Breast epithelium (tissue), 3 donors: ENCODE measurements at regions not wholly inside any gene's neighbourhood (a gene's known extent, or its start where the extent isn't known, plus 50 kb on each side); places are given as distances from the start of the nearest gene placed in this dataset.
"Not testable (repeated sequence)": the region's sequence is repeated elsewhere in the genome, so short reads cannot be mapped to it uniquely, and the experiment has no call there.

ENCODE experiments used
- POLR2AphosphoS5 ChIP-seq, 3 donors: sonication (generic); formaldehyde crosslinking; IDR thresholded peaks; one replicate each; pipeline ENCODE4 v1.6.1; 2017; ENCODE audit warnings: antibody characterized with exemption in 3 of 3
- TF ChIP-seq, protein P1 (sequence below), 3 donors: fragments of 450-650 bp; IDR thresholded peaks; one replicate each; pipeline ENCODE4 v1.5.1; 2016 to 2017; ENCODE audit warnings: antibody characterized with exemption in 3 of 3, mild to moderate bottlenecking in 3 of 3, moderate library complexity in 3 of 3

DNA sequence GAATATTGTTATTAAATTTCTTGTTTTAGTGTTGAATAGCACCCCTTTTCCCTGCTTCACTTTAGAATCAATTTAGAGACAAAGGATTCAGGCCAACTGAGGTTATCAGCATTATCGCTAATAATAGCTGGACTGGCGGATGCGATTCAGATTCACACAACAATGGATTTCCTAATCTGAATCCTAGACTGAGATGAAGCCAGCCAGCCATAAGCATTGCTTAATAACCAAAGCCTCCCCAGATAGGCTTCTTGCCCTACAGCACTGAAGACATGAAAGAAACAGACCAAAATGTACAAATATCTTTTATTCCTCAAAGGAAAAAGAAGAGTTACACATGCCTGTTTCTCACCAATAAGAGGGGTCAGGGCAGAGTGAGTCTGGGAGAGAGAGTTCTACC lies 94.0 kb upstream of the FBXO28 start:
- TF ChIP-seq POLR2AphosphoS5 (IDR thresholded peaks at IDR 0.05), result not testable (repeated sequence)
- TF ChIP-seq, protein P1, sequence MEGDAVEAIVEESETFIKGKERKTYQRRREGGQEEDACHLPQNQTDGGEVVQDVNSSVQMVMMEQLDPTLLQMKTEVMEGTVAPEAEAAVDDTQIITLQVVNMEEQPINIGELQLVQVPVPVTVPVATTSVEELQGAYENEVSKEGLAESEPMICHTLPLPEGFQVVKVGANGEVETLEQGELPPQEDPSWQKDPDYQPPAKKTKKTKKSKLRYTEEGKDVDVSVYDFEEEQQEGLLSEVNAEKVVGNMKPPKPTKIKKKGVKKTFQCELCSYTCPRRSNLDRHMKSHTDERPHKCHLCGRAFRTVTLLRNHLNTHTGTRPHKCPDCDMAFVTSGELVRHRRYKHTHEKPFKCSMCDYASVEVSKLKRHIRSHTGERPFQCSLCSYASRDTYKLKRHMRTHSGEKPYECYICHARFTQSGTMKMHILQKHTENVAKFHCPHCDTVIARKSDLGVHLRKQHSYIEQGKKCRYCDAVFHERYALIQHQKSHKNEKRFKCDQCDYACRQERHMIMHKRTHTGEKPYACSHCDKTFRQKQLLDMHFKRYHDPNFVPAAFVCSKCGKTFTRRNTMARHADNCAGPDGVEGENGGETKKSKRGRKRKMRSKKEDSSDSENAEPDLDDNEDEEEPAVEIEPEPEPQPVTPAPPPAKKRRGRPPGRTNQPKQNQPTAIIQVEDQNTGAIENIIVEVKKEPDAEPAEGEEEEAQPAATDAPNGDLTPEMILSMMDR (IDR thresholded peaks at IDR 0.05), result not testable (repeated sequence)
